Breast epithelium (tissue), 3 donors: ENCODE measurements at regions not wholly inside any gene's neighbourhood (a gene's known extent, or its start where the extent isn't known, plus 50 kb on each side); places are given as distances from the start of the nearest gene placed in this dataset.

Experiments used
- CTCF ChIP-seq, 3 donors: fragments of 450-650 bp; IDR thresholded peaks; one replicate each; pipeline ENCODE4 v1.5.1; 2016 to 2017; ENCODE audit warnings: antibody characterized with exemption in 3 of 3, mild to moderate bottlenecking in 3 of 3, moderate library complexity in 3 of 3
- POLR2A ChIP-seq: fragments of 450-650 bp; IDR thresholded peaks from one replicate; pipeline ENCODE4 v1.6.1; 2016; ENCODE audit warnings: antibody characterized with exemption, mild to moderate bottlenecking, moderate library complexity
- POLR2AphosphoS5 ChIP-seq, 3 donors: sonication (generic); formaldehyde crosslinking; IDR thresholded peaks; one replicate each; pipeline ENCODE4 v1.6.1; 2017; ENCODE audit warnings: antibody characterized with exemption in 3 of 3

DNA sequence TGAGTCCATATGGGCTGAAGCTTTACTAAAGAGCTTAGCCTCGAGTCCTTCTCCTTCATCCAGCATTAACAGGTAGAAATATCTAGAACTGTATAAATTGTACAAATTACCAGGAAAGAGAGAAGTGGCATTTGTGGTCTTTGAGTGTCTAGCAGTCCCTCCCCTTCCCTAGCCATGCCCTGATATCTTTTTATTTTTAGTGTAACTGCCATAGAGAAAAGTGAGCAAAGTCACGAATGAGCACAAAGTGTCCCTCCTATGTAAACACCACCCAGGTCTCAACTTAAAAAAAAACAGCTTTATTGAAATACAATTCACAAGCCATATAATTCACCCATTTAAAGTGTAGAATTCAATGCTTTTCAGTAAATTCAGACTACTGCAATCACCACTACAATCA lies 339.0 kb upstream of the ZMIZ1 start:
- no peak for TF ChIP-seq CTCF (IDR thresholded peaks at IDR 0.05)
- no peak for TF ChIP-seq POLR2A
- no peak for TF ChIP-seq POLR2AphosphoS5 (IDR thresholded peaks at IDR 0.05)
